ENCODE measurements at regions not wholly inside any gene's neighbourhood (a gene's known extent, or its start where the extent isn't known, plus 50 kb on each side); places are given as distances from the start of the nearest gene placed in this dataset.
A peak's percentile ranks its signal among the peaks of the same experiment; 100 is the strongest.

- DNase-seq: no peak
Measured at GRCh38 chr10:22071332-22071731, 67.8 kb upstream of the DNAJC1 start.

GRCh38 chr10:22067091-22067490 lies 63.6 kb upstream of the DNAJC1 start:
- no peak for DNase-seq

GRCh38 chr10:22060984-22061383 lies 57.5 kb upstream of the DNAJC1 start:
- DNase-seq: peak; percentile 18

- no peak for DNase-seq
Measured at GRCh38 chr10:22058201-22058600, 54.7 kb upstream of the DNAJC1 start.

GRCh38 chr10:22054961-22055360 lies 51.4 kb upstream of the DNAJC1 start:
- no peak for DNase-seq
